ENCODE measurements at regions not wholly inside any gene's neighbourhood (a gene's known extent, or its start where the extent isn't known, plus 50 kb on each side); places are given as distances from the start of the nearest gene placed in this dataset.

DNA sequence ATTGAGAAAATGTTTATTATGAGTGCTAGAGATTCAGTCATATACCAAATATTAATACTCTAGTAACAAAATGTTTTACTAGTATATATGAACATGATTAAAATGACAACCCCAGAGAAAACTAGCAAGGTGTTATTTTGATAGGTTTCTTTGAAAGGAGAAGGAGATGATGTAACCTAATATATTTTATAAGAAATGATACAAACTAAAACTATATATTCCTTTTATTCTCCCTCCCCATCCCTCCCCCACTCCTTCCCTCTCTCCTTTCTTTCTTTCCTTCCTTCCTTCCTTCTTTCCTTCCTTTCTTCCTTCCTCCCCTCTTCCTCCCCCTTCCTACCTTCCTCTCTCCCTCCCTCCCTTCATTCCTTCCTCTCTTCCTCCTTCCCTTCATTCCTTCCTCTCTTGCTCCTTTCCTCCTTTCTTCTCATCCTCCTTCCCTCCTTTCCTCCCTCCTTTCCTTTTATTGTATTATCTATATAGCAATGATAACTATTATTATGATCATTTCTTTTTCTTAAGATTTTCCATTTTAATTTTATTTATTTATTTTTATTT is 215.3 kb upstream of the MEF2C start:
- DNase-seq: no peak

DNA sequence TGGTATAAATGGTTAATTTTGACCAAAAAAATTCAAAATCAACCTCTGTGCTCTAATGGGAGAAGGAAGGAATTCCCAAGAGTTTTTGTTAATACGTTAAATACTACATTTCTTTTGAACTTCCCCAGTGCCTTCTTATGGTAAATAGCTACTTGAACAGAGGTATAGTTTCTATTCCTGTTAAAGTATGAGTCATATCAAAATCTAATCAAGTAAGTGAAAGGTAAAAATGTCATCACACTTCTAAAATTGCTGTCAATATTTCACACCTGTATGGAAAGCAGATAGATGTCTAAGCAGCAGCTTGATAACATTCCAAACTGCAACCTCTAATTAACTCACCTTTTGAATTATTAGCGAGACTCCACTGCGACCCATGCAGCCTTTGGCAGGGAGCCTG is 214.1 kb upstream of the MEF2C start:
- DNase-seq: no peak

DNA sequence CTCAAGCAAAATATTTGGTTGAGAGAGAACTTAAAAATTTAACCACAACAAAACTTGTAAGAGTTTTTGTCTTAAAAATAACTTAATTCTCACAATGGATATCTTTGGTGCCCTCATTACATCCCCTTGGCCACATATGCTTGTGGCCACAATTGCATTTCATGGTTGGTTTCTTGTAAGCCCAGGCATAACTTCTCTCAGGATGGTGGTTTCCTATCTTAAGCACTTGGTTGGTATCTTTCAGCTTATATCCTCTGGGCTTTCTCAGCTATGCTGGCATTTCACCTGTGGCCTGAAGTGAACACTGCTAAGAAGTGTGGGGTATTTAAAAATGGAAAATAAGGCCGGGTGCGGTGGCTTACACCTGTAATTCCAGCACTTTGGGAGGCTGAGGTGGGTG is 212.4 kb upstream of the MEF2C start:
- DNase-seq: no peak

DNA sequence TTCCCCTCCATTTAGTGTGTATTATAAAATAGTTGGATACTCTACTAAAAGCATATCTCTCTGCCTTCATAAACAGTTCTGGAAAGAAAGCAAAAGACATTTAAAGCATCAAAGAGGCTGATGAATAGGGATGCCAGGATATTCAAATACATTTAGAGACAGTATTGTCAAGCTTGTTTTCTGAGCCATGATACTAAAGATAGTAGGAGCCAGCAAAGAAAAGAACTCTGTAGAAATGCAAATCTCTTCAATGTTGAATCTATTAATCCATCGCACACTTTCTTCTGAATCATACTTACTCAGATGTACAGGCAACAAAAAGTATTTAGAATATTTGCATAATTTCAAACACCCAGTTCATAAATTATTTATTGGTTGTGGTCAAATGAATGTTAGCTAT is 207.1 kb upstream of the MEF2C start:
- DNase-seq: no peak

DNA sequence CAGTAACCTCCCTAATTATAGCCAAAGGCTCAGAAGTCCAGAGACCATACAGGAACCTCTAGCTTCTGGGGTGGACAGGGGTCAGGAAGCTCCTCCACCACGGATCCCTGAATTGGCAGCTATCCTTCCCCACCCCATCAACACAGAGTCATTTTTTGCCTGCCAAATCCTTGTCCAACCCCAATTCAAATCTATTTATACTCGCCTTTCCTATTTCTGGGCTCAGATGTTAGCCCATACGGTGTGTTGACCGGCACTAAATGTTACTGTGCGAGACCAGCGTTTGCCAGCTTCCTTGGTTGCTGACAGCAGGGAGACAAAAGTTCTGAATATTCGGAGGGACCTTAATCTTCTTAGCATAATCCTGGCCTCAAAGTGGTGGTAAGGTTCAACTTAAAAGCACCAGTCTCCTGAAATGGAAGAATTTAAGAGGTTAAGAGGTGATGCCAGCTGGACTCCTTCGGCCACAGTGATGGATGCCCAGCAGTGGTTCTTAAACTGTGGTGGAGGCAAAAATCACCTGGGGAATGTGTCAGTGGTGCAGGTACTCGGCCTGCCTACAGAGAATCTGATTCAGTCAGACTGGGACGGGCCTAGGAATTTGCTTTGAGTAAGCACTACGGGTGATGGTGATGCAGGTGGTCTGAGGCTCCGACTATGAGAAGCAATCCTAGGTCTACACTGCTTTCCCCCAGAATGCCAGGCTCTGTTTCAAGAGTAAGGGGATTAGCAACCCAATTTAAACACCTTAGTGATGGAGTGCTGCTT is 204.8 kb upstream of the MEF2C start:
- DNase-seq: no peak

DNA sequence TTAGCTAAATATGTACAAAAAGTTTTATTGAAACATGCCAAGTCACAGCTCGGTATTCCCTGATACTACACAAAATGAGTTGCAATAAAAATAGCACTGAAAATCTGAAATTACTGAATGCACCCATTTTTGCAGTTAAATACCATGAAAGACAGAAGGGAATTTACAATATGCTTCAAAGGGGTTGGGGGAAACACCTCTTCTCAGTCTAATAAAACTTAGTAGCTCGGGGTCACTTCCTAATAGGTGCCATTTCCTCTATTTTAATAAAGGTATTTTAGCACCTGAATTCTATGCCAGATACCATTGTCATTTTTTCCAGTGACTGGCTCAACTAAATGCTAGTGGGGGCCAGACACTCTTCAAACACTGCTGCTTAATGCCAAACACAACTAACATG is 204.1 kb upstream of the MEF2C start:
- no peak for DNase-seq

DNA sequence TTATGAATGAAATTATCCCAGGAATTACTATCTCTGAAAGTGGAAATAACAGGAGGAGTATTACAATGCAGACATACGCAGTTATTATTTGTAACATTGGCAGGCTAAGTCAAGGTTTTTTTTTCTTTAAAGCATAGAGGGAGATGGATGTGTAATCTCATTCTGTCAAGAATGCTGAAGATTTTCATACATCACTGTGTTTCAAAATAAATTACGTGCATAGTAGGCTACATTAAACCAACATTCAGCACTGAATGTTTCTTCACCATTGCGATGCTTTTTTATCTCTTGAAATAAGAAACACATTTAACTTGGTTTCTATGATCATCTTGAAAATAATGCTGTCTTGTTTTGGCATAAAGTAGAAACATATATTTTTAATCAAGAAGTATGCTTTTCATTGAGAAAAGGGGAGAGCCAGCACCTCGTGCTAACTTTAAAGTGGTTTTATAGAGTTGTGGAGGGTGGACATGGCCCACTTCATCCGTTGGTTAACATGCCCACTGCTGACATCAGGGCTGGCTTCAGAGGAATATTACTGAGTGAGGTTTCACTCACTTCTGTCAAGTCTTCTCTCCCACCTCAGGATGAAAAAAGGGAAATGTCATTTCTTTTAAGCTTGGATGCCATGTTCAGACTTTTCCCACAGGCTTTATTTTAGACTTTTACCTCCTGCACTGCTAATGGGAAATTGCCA is 203.6 kb upstream of the MEF2C start:
- DNase-seq: no peak

DNA sequence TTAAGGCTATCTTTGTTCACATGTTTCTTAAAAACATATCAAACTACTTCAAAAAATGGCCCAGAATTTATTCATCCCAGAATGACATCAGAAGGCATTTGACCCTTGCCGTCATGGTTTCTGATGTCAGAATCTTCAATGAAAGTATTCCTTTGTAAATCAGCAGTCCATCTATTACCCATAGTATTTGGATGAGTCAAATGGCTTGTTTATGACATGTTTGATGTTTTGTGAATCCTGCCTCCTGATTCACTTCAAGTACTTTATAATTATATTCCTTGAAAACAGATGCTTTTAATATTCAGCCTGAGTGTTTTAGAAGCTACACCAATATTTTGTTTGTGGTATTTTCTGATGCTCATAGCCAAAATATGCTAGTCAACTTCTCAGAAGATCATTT is 200.8 kb upstream of the MEF2C start:
- DNase-seq: no peak

DNA sequence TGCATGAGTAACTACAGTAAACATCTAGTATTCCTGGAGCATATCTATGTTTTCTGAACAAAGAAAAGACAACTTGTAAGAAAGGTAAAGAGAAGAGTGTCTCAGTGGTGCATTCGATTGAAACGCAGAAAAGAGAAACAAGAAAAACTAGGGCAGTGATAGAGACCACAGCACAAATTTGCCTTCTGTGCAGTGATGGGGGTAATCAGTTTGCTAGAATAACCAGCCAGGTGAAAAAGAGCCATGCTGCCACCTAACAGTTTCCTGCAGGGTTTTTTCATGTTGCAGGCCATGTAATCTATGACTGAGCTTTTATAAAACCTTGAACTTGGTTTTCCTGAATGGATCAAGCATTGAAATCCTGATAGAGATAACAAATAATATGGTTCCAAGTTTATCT is 198.4 kb upstream of the MEF2C start:
- no peak for DNase-seq

DNA sequence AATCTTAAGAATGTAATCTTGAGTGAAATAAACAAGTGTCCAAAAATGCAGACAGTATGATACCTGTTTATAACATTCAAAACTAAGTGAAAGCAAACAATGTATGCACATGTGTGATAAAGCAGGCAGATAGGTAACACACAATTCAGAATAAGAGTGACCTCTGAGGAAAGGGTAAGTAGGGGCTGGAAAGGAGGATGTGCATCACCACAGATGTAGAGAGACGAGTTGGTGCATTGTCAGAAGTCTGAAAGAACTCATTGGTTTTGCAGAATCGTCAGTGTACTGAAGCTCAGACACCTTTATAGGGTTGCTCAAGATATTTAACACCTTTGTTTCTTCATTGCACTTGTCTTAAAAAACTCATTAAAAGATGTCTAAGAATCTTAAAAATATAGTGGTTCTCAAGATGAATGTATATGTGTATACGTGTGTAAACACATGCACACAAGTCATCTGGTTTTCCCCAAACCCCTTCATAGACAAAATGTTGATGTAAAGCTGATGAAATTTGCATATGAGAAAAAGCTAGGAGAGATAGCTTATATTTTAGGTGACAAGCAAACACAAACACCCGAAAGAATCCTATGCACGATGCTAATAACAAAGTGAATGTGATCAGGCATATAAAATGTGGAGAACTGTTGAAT is 197.6 kb upstream of the MEF2C start:
- DNase-seq: no peak

DNA sequence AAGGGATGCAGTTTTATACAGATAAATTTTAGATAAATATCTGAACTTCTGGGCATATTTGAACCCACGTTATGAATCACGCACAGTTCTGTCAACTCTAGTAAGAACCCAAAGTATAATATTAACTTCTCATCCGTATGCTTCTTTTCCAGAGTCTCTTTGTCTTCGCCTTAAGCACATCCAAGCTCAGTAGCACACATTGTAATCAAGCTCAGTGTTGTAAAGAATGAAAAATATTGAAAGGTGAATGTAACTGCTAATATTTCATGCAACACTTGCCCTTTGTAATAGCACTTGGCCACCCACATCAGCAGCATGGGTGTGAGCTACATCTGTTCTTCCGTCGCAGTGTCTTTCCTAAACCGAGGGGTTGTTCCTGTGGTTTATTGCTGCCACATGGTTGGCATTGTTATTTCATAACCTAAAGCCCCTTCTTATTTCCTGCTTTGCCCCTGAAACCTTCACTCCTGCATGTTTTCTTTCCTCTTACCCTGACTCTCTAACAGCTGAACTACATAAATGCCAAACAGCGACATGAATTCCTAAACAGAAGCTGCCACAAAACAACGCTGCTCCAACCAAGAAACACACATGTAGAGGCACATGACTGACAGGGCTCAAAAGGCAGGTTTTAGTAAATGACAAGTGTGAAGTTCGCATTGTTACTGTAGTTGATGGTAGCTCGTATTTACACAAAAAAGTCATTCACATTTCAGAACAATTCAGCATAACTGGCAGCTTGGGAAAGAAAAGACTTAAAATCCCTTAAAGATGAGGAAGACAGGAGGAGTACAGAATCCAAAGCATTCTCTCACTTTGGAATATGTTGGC is 190.1 kb upstream of the MEF2C start:
- DNase-seq: no peak

DNA sequence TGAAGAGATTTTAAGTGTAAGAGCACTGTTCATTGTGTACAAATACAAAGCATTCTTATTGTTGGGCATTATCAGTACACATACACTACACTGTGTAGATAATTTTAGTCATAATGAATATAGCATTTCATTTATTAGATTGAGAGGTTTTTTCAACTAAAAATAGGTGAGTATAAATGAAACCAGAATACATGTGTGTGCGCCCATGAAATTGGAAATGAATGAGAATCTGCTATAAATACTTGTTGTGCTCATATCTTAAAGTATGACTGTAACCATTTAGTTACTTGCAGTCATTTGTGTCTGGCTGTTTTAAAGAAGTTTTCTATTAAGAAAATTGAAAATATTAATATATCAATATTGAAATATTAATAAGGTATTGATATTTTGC is 189.0 kb upstream of the MEF2C start:
- no peak for DNase-seq

DNA sequence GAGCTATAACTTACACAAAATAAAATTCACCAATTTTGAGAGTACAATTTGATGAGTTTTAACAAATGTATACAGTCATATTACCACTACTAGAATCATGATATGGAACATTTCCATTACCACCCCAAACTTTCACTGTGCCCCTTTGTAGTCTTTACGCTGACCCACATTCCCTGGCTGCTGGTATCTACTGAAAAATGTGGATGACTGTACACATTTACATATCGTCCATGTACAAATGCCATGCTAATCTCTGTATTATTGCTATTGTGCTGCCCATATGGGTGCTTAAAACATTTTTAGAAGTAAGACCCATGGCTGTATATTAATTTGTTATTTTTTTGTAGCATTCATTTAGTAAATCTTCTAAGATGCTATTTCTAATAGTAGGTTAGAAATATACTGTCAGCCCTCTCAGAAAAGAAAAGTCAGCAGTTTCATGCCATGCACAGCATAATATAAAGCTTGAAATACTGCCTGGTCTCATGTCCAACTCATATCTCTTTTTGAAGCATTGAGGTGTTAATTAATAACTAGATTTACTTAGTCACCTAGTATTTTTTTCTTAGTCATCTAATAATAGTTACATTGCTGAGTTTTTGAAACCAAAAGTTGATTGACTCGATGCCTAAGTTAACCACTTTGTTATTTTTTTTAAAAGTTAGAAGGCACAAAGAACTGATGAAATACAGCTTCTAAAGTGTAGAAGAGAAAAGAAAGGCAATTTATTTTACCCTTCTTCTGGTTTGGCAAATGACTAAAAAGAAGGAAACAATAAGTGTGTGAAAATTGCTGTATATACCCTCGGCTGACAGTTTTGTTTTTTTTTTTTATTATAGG is 188.3 kb upstream of the MEF2C start:
- no peak for DNase-seq

DNA sequence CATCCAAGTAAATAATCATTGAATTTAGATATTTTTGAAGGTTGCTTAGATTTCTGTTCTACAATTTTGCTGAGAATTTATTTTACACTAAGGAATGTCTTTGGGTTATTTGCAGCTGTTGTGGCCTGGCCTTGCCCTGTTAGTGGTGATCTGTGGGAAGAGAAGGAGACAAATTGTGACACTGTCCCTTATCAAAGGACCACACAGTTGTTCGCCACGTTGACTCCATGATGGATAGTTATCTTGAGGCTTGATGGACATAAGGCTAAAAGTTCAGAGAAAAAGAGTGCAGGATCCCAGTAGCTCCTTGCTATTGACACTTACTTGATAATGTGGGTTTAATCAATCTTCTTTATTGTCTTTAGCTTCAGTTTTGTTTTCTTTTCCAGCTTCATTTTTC is 186.6 kb upstream of the MEF2C start:
- no peak for DNase-seq

DNA sequence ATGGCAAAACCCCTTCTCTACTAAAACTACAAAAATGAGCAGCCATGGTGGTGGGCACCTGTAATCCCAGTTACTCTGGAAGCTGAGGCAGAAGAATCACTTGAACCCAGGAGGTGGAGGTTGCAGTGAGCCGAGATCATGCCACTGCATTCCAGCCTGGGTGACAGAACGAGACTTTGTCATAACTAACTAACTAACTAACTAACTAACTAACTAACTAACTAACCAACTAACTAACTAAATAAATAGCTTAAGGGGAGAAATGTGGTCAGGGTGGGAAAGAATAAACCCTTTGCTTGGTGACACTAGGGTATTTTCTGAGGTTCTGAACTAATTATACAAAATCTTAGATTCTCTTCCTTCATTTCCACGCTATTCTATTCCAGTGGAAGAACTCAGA is 184.4 kb upstream of the MEF2C start:
- DNase-seq: no peak

DNA sequence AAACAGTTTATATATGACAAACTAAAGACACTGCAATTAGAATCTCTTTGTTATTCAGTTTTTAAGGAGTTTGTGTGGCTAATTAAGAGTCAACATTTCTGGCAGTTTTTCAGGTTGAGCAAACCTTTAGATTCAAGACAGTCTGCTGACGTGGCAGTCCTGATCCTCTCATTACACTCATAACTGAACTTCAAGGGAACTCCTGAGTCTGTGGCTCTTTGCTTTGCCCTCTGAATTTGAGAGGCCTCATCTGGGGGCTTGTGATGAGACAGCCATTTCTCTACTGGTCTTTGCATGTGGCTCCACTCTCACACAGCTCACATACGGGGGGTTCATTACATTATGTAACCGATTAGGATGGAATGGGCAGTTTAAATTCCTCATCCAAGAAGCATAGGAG is 182.9 kb upstream of the MEF2C start:
- DNase-seq: no peak

DNA sequence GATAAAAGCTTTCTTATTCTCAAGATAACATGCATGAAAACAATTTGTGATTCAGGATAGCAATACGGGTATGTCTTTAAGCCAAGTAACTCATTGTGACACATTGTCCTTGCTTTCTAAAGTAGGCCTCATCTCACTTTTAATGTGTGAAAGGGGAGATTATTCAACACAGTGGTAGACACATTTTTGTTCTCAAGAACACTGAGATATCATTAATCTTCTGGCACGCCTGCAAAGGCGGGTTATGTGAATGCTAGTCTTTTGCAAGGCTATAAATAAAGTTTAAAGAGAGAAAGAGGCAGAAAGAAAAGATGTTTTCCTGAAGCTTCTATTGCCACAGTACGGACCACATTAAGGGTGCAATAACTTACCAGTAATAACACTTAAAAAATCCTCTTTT is 181.8 kb upstream of the MEF2C start:
- no peak for DNase-seq

DNA sequence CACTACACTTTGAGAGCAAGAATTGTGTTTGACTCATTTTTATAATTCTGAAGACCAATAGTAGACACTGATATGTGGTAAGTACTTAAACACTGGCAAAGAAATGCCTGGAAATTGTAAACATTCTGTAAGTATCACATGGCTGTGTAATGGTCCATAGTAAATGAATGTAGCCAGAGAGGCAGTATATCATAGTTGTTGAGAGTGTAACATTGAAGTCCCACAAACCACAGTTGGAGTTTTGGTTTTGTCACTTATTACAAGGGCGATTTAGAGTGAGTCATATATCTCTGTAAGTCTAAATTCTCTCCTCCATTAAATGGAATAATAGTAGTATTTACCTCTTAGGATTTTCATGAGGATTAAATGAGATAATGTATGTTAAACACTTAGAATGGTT is 181.1 kb upstream of the MEF2C start:
- DNase-seq: no peak

DNA sequence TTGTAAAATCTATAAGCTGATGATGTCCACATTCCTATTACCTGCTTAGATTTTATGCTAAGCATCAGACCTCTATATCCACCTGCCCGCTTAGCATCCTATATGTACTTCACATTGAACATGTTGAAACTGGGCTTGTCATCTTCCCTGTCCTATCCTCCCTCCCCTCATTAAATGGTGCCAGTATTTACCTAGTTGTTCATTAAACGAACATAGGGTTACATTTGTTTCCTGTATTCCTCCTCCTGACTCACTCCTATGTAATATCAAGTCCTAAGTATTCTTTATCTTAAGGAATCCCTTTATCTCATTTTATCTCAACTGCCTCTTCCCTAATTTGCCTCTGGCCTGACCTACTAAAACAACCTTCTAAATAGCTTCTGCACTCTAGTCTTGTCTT is 177.8 kb upstream of the MEF2C start:
- DNase-seq: no peak

DNA sequence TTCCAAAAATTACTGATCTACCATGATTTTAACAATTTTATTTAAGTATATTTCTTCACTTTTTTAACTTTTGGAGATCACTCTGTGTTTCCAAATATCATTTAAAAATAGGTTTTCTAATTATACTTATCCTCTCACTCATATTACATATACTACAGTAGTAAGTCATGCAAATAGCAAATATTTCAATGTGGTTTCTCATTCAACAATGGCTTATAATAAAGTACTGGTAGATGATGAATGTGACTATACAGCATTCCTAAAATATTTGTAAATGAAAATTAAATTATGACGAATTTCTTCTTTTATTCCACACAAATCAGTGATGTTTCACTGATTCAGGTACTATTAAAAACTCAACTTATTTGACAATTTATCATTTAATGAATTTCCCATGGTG is 176.3 kb upstream of the MEF2C start:
- no peak for DNase-seq

DNA sequence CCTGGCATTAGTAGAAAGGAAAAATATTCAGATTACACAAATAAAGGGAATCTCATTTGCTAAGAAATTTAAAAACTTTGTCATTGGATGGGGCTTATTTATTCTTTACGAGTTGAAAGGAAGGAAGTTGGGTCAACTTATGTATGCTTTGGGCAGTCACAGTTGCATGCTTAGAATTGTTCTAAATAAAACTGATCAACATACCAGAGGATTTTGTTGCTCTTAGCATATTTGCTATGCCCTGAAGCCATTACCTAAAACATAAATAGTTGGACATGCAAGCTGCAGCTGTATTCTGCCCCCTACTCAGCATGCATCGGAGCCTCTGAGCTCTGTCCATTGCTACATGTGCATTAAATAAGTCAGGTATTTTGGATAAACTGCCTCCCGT is 172.7 kb upstream of the MEF2C start:
- DNase-seq: no peak
